ENCODE measurements at regions not wholly inside any gene's neighbourhood (a gene's known extent, or its start where the extent isn't known, plus 50 kb on each side); places are given as distances from the start of the nearest gene placed in this dataset.
A peak's percentile ranks its signal among the peaks of the same experiment; 100 is the strongest.

DNA sequence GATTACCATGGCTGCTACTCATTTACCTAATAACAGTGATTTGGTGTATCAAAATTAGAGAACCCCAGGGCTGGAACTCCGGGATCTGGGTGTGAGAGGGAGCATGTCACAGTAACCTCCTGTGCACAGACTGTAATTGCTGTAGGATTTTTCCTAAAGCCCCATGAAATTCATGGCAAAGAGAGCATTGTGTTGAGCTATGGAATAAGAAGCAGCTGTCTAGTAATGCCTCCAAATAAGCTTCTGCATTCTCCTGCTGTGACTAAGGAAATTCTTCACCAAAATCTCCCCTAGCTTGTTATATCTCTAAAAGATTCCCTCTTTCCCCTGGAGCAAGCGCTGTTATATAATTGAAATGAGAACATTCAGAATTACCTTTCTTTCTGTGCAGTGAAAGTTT lies 158.1 kb upstream of the SPATS2L start:
- BruUV-seq (replicated peaks): no TSS peak
- H3K4me1 ChIP-seq (ENCODE audit: insufficient read depth, low read length): no peaks in the 10 kb centered on the region
- no peaks in the 10 kb centered on the region for H3K79me2 ChIP-seq (ENCODE audit: low read length)
- no peaks in the 10 kb centered on the region for H4K20me1 ChIP-seq (ENCODE audit: low read length)
- ATAC-seq: no peak
- intact Hi-C loops (cut with micrococcal nuclease): no loop called here
- 0 out of 2 replicates have a peak, but pooled peaks cover 5% of the 10 kb centered on the region for H3K9me3 ChIP-seq (ENCODE audit: low read length)
- no peaks in the 10 kb centered on the region for H3K27me3 ChIP-seq (ENCODE audit: low read length)
- no peak overlapping the region for H3K9ac ChIP-seq (ENCODE audit: low read length)
- H3K36me3 ChIP-seq (ENCODE audit: low read depth, low read length): no peaks in the 10 kb centered on the region
- ChIA-PET POLR2A (ENCODE audit: unreplicated experiment) (no interaction called here), CTCF (no interaction called here)
- H3K4me2 ChIP-seq (ENCODE audit: low read length): no peak overlapping the region
- H3F3A ChIP-seq (ENCODE audit: low read length, unreplicated experiment): no peaks in the 10 kb centered on the region
- H3K9me2 ChIP-seq (replicated peaks; ENCODE audit: low read length): no peaks in the 10 kb centered on the region
- DNase-seq: no peak
- no peak overlapping the region for H3K27ac ChIP-seq (ENCODE audit: low read length)
- H2AFZ ChIP-seq (ENCODE audit: low read length): no peak overlapping the region
- TF ChIP-seq EZH2 (IDR thresholded peaks at IDR 0.05; ENCODE audit: low read length, unreplicated experiment): no peak
- H3K4me3 ChIP-seq (ENCODE audit: low read length): no peak overlapping the region

DNA sequence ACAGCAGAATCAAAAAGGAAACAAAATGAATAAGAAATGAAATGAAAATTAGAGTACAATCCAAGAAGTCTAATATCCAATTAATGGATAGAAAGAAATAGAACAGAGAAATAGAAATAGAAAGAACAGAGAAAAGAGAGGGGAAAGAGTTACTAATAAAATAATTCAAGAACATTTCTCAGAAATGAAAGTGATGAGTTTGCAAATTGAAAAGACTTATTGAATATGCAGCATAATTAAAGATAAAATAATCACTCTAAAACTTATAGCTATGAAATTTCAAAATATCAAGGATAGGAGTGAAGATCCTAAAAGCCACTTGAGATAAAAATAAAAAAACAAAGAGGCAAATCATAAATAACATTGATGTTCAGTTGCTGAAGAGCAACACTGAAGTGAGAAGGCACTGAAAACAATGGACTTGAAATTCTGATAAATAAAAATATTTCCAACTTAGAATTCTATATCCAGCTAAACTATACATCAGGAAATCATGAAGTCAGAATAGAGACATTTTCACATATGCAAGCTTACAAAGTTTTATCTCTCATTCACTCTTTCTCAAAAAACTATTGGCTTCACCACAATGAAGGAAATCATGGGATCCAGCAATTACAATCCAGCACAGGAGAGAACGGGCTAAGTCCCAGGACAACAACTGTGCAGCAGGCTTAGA lies 155.9 kb upstream of the SPATS2L start:
- no peaks in the 10 kb centered on the region for H3K79me2 ChIP-seq (ENCODE audit: low read length)
- no peak overlapping the region for H3K4me2 ChIP-seq (ENCODE audit: low read length)
- H3K9ac ChIP-seq (ENCODE audit: low read length): no peak overlapping the region
- no peaks in the 10 kb centered on the region for H3K4me1 ChIP-seq (ENCODE audit: insufficient read depth, low read length)
- H2AFZ ChIP-seq (ENCODE audit: low read length): no peak overlapping the region
- H3F3A ChIP-seq (ENCODE audit: low read length, unreplicated experiment): no peaks in the 10 kb centered on the region
- H3K9me3 ChIP-seq (ENCODE audit: low read length): 0 out of 2 replicates have a peak, but pooled peaks cover 5% of the 10 kb centered on the region
- H3K36me3 ChIP-seq (ENCODE audit: low read depth, low read length): no peaks in the 10 kb centered on the region
- H3K4me3 ChIP-seq (ENCODE audit: low read length): no peak overlapping the region
- H4K20me1 ChIP-seq (ENCODE audit: low read length): no peaks in the 10 kb centered on the region
- ATAC-seq (no peak), DNase-seq (no peak)
- no TSS peak for BruUV-seq (replicated peaks)
- CTCF ChIA-PET: no interaction called here
- POLR2A ChIA-PET (ENCODE audit: unreplicated experiment): no interaction called here
- no peaks in the 10 kb centered on the region for H3K27me3 ChIP-seq (ENCODE audit: low read length)
- no peak overlapping the region for H3K27ac ChIP-seq (ENCODE audit: low read length)
- TF ChIP-seq, protein P1, sequence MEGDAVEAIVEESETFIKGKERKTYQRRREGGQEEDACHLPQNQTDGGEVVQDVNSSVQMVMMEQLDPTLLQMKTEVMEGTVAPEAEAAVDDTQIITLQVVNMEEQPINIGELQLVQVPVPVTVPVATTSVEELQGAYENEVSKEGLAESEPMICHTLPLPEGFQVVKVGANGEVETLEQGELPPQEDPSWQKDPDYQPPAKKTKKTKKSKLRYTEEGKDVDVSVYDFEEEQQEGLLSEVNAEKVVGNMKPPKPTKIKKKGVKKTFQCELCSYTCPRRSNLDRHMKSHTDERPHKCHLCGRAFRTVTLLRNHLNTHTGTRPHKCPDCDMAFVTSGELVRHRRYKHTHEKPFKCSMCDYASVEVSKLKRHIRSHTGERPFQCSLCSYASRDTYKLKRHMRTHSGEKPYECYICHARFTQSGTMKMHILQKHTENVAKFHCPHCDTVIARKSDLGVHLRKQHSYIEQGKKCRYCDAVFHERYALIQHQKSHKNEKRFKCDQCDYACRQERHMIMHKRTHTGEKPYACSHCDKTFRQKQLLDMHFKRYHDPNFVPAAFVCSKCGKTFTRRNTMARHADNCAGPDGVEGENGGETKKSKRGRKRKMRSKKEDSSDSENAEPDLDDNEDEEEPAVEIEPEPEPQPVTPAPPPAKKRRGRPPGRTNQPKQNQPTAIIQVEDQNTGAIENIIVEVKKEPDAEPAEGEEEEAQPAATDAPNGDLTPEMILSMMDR (conservative IDR thresholded peaks at IDR 0.05; ENCODE audit: low read depth, low read length): no peak
- no peak for TF ChIP-seq EZH2 (IDR thresholded peaks at IDR 0.05; ENCODE audit: low read length, unreplicated experiment)
- TF ChIP-seq EZH2phosphoT487 (IDR thresholded peaks at IDR 0.05; ENCODE audit: borderline replicate concordance, low read length): no peak
- no peaks in the 10 kb centered on the region for H3K9me2 ChIP-seq (replicated peaks; ENCODE audit: low read length)
- intact Hi-C loops (cut with micrococcal nuclease): no loop called here

DNA sequence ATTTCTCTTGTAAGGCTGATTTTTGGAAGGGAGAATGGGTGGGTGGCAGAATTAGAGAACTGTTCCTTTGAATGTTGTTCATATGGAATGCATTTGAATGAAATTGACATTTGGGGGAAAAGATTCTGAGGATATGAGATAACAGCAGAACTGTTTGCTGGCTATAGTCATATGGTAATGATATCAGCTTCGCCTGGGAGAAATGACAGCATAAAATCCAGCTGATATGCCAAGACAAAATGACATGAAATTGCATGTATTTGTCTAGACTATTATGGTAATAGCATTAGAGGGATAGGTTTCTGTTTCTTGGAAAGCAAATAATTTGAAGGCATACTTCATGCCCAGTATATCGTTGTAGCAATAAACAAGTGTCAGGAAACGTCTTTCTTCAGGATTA lies 150.8 kb upstream of the SPATS2L start:
- H3K9ac ChIP-seq (ENCODE audit: low read length): no peak overlapping the region
- no peaks in the 10 kb centered on the region for H3K9me2 ChIP-seq (replicated peaks; ENCODE audit: low read length)
- TF ChIP-seq, protein P1 (conservative IDR thresholded peaks at IDR 0.05; ENCODE audit: low read depth, low read length): no peak
- no peak for TF ChIP-seq EZH2 (IDR thresholded peaks at IDR 0.05; ENCODE audit: low read length, unreplicated experiment)
- TF ChIP-seq EZH2phosphoT487 (IDR thresholded peaks at IDR 0.05; ENCODE audit: borderline replicate concordance, low read length): no peak
- H3K79me2 ChIP-seq (ENCODE audit: low read length): no peaks in the 10 kb centered on the region
- BruUV-seq (replicated peaks): no TSS peak
- DNase-seq (no peak), ATAC-seq (no peak)
- peak overlapping the region; percentile 64; the same call in 1 of the 2 replicates for H3K4me2 ChIP-seq (ENCODE audit: low read length)
- H3K4me1 ChIP-seq (ENCODE audit: insufficient read depth, low read length): no peaks in the 10 kb centered on the region
- no peak overlapping the region for H3K27ac ChIP-seq (ENCODE audit: low read length)
- no peaks in the 10 kb centered on the region for H3F3A ChIP-seq (ENCODE audit: low read length, unreplicated experiment)
- peak overlapping the region; percentile 63; the same call in 1 of the 2 replicates for H2AFZ ChIP-seq (ENCODE audit: low read length)
- intact Hi-C loops (cut with micrococcal nuclease): no loop called here
- H3K4me3 ChIP-seq (ENCODE audit: low read length): no peak overlapping the region
- 0 out of 2 replicates have a peak, but pooled peaks cover 5% of the 10 kb centered on the region for H3K9me3 ChIP-seq (ENCODE audit: low read length)
- ChIA-PET POLR2A (ENCODE audit: unreplicated experiment) (no interaction called here), CTCF (no interaction called here)
- no peaks in the 10 kb centered on the region for H3K36me3 ChIP-seq (ENCODE audit: low read depth, low read length)
- no peaks in the 10 kb centered on the region for H4K20me1 ChIP-seq (ENCODE audit: low read length)
- no peaks in the 10 kb centered on the region for H3K27me3 ChIP-seq (ENCODE audit: low read length)
